ENCODE measurements at regions not wholly inside any gene's neighbourhood (a gene's known extent, or its start where the extent isn't known, plus 50 kb on each side); places are given as distances from the start of the nearest gene placed in this dataset.

DNA sequence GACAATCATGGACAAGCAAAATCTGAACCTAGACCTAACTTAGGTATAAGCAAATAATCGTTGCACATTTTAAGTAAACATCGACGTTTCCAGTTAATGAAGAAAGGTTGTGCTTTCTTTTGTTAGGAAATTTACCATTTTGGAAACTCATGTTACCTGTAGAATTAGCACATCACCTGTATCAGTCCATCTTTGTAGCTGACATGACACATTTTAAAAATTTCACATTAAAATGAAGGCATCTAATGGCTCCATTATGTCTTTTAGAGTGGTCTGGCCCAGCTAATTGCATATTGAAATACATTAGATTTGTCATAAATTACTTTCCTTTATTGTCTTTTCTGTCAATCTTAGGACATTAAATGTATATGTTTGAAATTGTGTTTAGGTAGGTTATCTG, 119.0 kb upstream of the MGAT5 start:
- no peak overlapping the region for H3K4me3 ChIP-seq (replicated peaks; ENCODE audit: low read depth, low read length)
- peaks cover 3% of the 10 kb centered on the region for H3K36me3 ChIP-seq (ENCODE audit: control insufficient read depth, insufficient read depth, low read length)
- no peak for DNase-seq (ENCODE audit: extremely low read depth, insufficient read length)
- no peaks in the 10 kb centered on the region for H3K27me3 ChIP-seq (replicated peaks; ENCODE audit: control insufficient read depth, insufficient read depth, low read length)
- TF ChIP-seq CTCF (IDR thresholded peaks at IDR 0.05; ENCODE audit: insufficient read depth, low read length, poor library complexity, severe bottlenecking) = no peak

GRCh38 chr2:134135793-134136192, 118.1 kb upstream of the MGAT5 start:
- TF ChIP-seq CTCF (IDR thresholded peaks at IDR 0.05; ENCODE audit: insufficient read depth, low read length, poor library complexity, severe bottlenecking) = no peak
- peaks cover 3% of the 10 kb centered on the region for H3K36me3 ChIP-seq (ENCODE audit: control insufficient read depth, insufficient read depth, low read length)
- H3K27me3 ChIP-seq (replicated peaks; ENCODE audit: control insufficient read depth, insufficient read depth, low read length) = no peaks in the 10 kb centered on the region
- DNase-seq (ENCODE audit: extremely low read depth, insufficient read length) = no peak
- H3K4me3 ChIP-seq (replicated peaks; ENCODE audit: low read depth, low read length) = no peak overlapping the region

DNA sequence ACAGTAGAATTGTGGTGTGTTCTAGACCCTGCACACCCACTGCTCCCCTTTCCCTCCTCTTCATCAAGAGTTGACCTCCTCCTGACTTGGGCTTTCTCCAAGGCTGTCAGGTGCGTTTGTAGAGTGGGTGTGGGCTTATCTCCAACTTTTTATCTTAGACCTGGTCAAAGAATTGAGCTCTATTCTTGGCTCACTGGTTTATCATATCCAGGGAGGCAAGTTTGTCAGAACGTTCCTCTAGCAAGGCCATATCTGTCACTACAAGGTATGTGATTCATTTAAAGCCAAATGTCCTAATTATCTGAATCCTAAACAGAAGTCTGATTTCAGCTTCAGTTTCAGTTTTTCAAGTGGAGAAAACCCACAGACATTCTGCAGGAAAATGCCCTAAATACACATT, 117.1 kb upstream of the MGAT5 start:
- Histone ChIP-seq H3K4me3 (replicated peaks; ENCODE audit: low read depth, low read length) (no peak overlapping the region), H3K36me3 (ENCODE audit: control insufficient read depth, insufficient read depth, low read length) (peaks cover 3% of the 10 kb centered on the region), H3K27me3 (replicated peaks; ENCODE audit: control insufficient read depth, insufficient read depth, low read length) (no peaks in the 10 kb centered on the region)
- DNase-seq (ENCODE audit: extremely low read depth, insufficient read length) = no peak
- no peak for TF ChIP-seq CTCF (IDR thresholded peaks at IDR 0.05; ENCODE audit: insufficient read depth, low read length, poor library complexity, severe bottlenecking)

DNA sequence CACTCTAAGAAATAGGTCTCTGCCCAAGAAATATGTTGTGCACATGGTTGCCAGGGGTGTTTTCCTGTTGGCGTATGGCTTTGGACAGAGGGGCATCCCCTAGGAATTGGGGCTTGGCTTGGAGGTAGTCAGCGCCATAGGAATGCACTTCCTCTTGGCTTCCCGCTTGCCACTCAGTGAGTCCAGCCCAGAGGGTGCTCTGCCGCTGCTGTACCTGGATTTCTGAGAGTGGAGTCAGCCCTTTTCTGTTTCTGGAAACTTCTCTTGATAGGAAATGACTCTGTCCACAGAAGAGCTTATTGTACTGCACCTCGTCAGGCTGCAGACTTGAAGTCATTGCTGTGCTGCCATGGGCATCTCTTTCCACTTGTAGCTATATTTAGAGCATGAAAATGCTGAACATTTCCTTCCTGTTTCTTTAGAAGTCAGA, 116.7 kb upstream of the MGAT5 start:
- no peak for DNase-seq (ENCODE audit: extremely low read depth, insufficient read length)
- Histone ChIP-seq H3K4me3 (replicated peaks; ENCODE audit: low read depth, low read length) (no peak overlapping the region; the same call in 1 of the 2 replicates), H3K36me3 (ENCODE audit: control insufficient read depth, insufficient read depth, low read length) (peaks cover 5% of the 10 kb centered on the region), H3K27me3 (replicated peaks; ENCODE audit: control insufficient read depth, insufficient read depth, low read length) (no peaks in the 10 kb centered on the region)
- TF ChIP-seq CTCF (IDR thresholded peaks at IDR 0.05; ENCODE audit: insufficient read depth, low read length, poor library complexity, severe bottlenecking) = no peak

DNA sequence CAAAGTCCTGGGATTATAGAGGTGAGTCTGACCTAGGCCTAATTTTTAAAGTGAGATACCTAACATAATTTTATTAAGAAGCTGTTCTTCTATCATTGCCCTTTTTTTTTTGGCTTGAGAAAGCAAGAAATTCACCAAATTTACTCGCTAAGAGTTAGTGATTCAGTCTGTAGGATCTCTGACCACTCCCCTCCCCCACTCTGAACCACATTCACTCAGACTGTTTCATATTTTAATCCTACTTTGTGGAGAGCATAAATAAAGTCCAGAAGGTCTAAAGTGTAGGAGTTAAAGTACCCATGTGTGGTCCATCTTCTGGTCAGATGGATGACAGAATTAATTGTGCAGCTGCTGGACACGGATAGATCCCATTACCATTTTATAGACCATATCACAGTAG, 115.8 kb upstream of the MGAT5 start:
- no peak for TF ChIP-seq CTCF (IDR thresholded peaks at IDR 0.05; ENCODE audit: insufficient read depth, low read length, poor library complexity, severe bottlenecking)
- Histone ChIP-seq H3K27me3 (replicated peaks; ENCODE audit: control insufficient read depth, insufficient read depth, low read length) (no peaks in the 10 kb centered on the region), H3K4me3 (replicated peaks; ENCODE audit: low read depth, low read length) (no peak overlapping the region), H3K36me3 (ENCODE audit: control insufficient read depth, insufficient read depth, low read length) (peaks cover 5% of the 10 kb centered on the region)
- no peak for DNase-seq (ENCODE audit: extremely low read depth, insufficient read length)

DNA sequence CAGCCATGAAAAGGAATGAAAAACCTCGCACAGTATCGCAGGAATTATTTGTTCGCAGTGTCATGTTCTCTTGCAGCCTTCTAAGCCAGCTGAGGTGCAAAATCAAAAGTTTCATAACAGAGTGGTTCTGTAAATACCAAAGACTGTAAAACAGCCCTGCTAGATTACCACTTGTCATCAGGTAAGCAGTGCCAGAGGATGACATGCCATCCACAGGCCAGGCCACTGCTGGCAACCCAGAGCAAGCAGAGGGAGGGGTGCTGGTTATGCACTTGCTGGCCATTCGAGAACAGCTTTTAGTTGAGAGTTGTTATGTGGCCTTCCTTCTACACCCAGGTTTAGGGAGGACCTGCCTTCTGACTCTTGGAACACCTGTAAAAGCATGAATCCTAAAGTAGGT, 114.3 kb upstream of the MGAT5 start:
- no peaks in the 10 kb centered on the region for H3K27me3 ChIP-seq (replicated peaks; ENCODE audit: control insufficient read depth, insufficient read depth, low read length)
- H3K36me3 ChIP-seq (ENCODE audit: control insufficient read depth, insufficient read depth, low read length) = peaks cover 5% of the 10 kb centered on the region
- H3K4me3 ChIP-seq (replicated peaks; ENCODE audit: low read depth, low read length) = no peak overlapping the region
- no peak for TF ChIP-seq CTCF (IDR thresholded peaks at IDR 0.05; ENCODE audit: insufficient read depth, low read length, poor library complexity, severe bottlenecking)
- DNase-seq (ENCODE audit: extremely low read depth, insufficient read length) = no peak
